H1 (cell line): ENCODE measurements at regions not wholly inside any gene's neighbourhood (a gene's known extent, or its start where the extent isn't known, plus 50 kb on each side); places are given as distances from the start of the nearest gene placed in this dataset.

Experiments
- ASH2L ChIP-seq: fragments of 200-600, 300-600 bp; sonication (generic); IDR thresholded peaks from one replicate; pipeline ENCODE4 v1.7.1; 2017; ENCODE audit warnings: low read length
- BCL11A ChIP-seq, 2 experiments: IDR thresholded peaks; one replicate each; pipeline ENCODE4 v1.6.1; 2011; ENCODE audit warnings: low read depth in 2 of 2, low read length in 2 of 2, mild to moderate bottlenecking in 2 of 2
- CHD7 ChIP-seq: fragments of 300-600 bp; sonication (generic); IDR thresholded peaks from 2 replicates; pipeline ENCODE4 v1.7.1; 2012; ENCODE audit warnings: low read length, moderate library complexity, mild to moderate bottlenecking, inconsistent platforms; ENCODE audit not compliant: insufficient replicate concordance
- KDM1A ChIP-seq: fragments of 200-600, 300-600 bp; sonication (generic); IDR thresholded peaks from 2 replicates; pipeline ENCODE4 v1.7.1; 2016; ENCODE audit warnings: mild to moderate bottlenecking, low read length, borderline replicate concordance
- RFX5 ChIP-seq: IDR thresholded peaks from 2 replicates; pipeline ENCODE4 v1.6.1; 2011; ENCODE audit warnings: low read depth, low read length, improper control_type of control experiment, borderline replicate concordance
- RXRA ChIP-seq: IDR thresholded peaks from 2 replicates; pipeline ENCODE4 v1.6.1; 2011; ENCODE audit warnings: low read depth, mild to moderate bottlenecking, low read length, moderate library complexity; ENCODE audit not compliant: insufficient read depth
- SP2 ChIP-seq: IDR thresholded peaks from 2 replicates; pipeline ENCODE4 v1.6.1; 2012; ENCODE audit warnings: mild to moderate bottlenecking, low read length, inconsistent platforms
- SP4 ChIP-seq: IDR thresholded peaks from 2 replicates; pipeline ENCODE4 v1.6.1; 2012; ENCODE audit warnings: low read length, inconsistent platforms
- TAF7 ChIP-seq: optimal IDR thresholded peaks from 2 replicates; pipeline ENCODE3; 2011; ENCODE audit warnings: low read depth, mild to moderate bottlenecking, inconsistent platforms, low read length, moderate library complexity, borderline replicate concordance
- TEAD4 ChIP-seq: IDR thresholded peaks from 2 replicates; pipeline ENCODE4 v1.6.1; 2012; ENCODE audit warnings: low read depth, low read length, inconsistent platforms, mixed read lengths

DNA sequence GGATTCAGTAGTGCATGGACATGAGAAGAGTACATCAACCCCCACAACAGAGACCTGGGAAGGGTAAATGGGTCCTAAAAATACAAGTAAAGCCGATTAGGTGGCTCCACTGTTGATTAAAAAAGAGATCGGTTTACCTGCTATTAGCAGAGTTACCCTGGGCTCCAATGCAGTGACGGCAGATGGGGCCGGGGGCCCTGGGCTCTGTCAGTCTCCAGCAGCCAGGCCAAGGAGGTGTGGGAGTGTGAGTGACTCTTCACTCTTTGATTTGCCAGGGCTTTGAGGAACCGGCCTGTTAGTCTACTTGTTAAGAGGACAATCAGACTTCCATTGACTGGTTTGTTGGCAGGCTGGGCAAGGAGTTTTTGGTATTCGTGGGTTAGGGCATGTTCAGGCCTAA, 1368.7 kb downstream of the UQCRFS1 start (continued):
- TF ChIP-seq CHD7, result no peak
- TF ChIP-seq ASH2L, result no peak
- TF ChIP-seq RFX5, result no peak
- TF ChIP-seq KDM1A, result no peak
- no peak for TF ChIP-seq TEAD4
- TF ChIP-seq TAF7, result no peak
- no peak for TF ChIP-seq SP4
- no peak for TF ChIP-seq SP2
- TF ChIP-seq BCL11A (IDR thresholded peaks at IDR 0.05; ENCODE audit: low read depth in 2 of 2, low read length in 2 of 2), result no peak
- TF ChIP-seq RXRA, result no peak
